Activated CD4-positive, alpha-beta memory T cell treated with anti-CD3 and anti-CD28 coated beads for 36 hours (primary cell): ENCODE measurements at regions not wholly inside any gene's neighbourhood (a gene's known extent, or its start where the extent isn't known, plus 50 kb on each side); places are given as distances from the start of the nearest gene placed in this dataset.

Experiments used
- CTCF ChIA-PET: fragments of 350-600 bp; sonication (Branson Sonifier 250); formaldehyde crosslinking; loops from one replicate; lab custom pipeline; 2021; ENCODE audit warnings: antibody characterized with exemption, inconsistent platforms; lab: Charles Lee
- POLR2A ChIA-PET: fragments of 350-600 bp; sonication (Branson Sonifier 250); formaldehyde crosslinking; loops from one replicate; lab custom pipeline; 2021; ENCODE audit warnings: antibody characterized with exemption; lab: Charles Lee
- DNase-seq: peaks from one replicate; pipeline ENCODE4 v3.0.0-alpha.2; 2020
- H3K27ac Mint-ChIP-seq: one replicate; pipeline ENCODE4 v1.8.0; 2021; ENCODE audit warnings: mixed read lengths
- H3K27me3 Mint-ChIP-seq: one replicate; pipeline ENCODE4 v1.8.0; 2021; ENCODE audit warnings: mixed read lengths
- H3K36me3 Mint-ChIP-seq: one replicate; pipeline ENCODE4 v1.8.0; 2021; ENCODE audit warnings: mixed read lengths
- H3K4me1 Mint-ChIP-seq: one replicate; pipeline ENCODE4 v1.8.0; 2021; ENCODE audit warnings: low read depth, mixed read lengths
- H3K4me3 Mint-ChIP-seq: one replicate; pipeline ENCODE4 v1.8.0; 2021; ENCODE audit warnings: mild to moderate bottlenecking, mixed read lengths
- H3K9me3 Mint-ChIP-seq: one replicate; pipeline ENCODE4 v1.8.0; 2021; ENCODE audit warnings: mixed read lengths
- intact Hi-C: fragments of 100-400 bp; cut with micrococcal nuclease; formaldehyde crosslinking; loops from one replicate; pipeline ENCODE4 v1.15.1; 2023

DNA sequence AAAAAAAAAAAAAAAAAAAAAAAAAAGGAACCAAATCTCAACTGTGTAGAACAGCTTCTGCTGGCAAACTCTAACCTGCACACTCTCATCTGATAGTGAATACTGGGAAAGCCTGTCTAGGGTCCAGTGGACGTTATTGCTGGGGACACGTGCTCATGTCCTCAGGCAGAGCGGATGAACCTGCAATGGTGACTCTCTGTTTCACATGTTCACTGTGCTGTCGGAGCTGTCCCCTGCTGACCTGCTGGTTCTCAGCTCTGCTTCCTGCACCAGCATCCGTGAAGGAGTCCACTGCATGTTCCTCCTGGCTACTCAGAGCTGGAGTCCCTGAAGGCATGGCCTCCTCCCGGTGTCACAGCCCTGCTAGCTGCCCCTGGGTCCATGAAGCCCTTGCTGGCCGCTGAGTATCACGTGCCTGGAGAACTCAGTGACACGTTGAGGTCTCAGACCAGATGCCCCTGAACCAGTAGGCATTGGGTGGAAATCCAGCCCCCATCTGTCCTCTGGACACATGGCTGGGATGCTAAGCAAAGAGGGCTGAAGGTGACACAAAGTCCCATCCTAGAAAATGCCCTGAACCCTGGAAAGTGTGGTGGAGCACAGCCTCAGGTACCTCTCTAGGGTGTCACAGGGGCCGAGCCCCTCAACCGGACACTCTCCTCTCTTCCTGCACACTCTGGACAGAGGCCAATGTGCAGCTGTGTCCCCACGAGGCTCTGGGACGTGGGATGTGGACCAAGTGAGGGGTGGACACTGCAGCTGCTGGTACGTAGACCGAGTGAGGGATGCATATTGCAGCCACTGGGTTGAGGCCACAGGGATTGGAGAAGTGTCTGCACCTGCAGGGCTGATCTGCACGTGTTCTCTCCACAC lies 54.9 kb upstream of the FRMD1 start:
- intact Hi-C loops: no loop called here
- no peaks in the 10 kb centered on the region for H3K4me1 Mint-ChIP-seq
- no peak overlapping the region for H3K4me3 Mint-ChIP-seq
- H3K27ac Mint-ChIP-seq: no peak overlapping the region
- H3K36me3 Mint-ChIP-seq: no peaks in the 10 kb centered on the region
- no peaks in the 10 kb centered on the region for H3K9me3 Mint-ChIP-seq
- no peak for DNase-seq
- ChIA-PET POLR2A (interaction anchor here (0.5 kb wide), 1 partner anchor 811 kb away, joined by 3 read pairs; no protein-coding TSS in a partner anchor), CTCF (no interaction called here)
- peaks cover 24% of the 10 kb centered on the region for H3K27me3 Mint-ChIP-seq

DNA sequence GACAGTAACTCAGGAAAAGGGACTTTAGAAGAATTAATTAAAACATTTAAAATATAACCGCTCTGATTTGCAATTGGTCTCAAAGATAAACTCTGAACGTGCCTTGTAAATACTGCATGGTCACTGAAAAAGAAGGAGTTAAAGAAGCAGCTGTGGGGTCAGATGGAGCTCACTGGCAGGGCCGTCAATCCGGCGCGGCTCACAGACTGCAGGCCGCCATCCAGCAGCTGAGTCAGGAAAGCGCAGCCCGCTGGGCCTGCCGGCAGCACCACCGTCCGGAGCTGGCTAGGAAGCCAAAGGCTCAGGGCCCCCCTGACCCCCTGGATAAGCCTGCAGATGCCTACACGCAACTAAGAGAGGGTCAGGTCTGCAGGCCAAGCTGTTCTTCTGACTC lies 54.2 kb upstream of the FRMD1 start:
- intact Hi-C loops: no loop called here
- Mint-ChIP-seq H3K36me3 (no peaks in the 10 kb centered on the region), H3K27ac (no peak overlapping the region), H3K4me3 (no peak overlapping the region), H3K27me3 (peaks cover 24% of the 10 kb centered on the region), H3K4me1 (no peaks in the 10 kb centered on the region), H3K9me3 (no peaks in the 10 kb centered on the region)
- DNase-seq: no peak
- POLR2A ChIA-PET: no interaction called here
- CTCF ChIA-PET: no interaction called here

DNA sequence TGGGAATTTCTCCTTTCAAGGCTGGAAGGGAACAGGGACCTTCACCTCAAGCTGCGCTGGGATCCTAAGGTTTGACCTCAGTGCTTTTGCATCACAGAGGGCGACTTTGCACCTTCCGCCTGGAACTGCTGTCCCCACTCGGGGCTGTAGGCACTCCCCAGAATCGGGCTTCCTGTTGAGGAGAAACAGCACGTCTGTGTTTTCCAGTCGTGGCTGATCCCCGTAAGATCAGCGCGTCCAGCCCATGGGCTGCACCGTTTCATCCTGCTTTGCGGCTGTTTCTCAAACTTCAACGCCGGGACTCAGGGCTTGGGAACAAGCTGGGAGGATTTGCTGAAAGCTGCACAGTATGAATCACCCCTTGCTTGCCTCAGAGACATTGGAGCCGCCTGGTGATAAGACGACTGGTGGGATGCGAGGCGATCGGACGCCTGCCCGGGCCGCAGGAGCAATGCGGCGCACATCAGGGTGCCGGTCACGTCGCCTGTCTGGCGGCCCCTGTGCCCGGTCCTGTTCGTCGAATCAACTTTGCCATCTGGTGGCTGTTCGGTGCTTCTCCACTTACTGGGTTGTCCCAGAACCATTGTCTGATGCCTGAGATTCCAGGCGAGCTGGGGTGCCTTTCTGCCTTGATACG lies 53.6 kb upstream of the FRMD1 start:
- H3K36me3 Mint-ChIP-seq: no peaks in the 10 kb centered on the region
- H3K27ac Mint-ChIP-seq: no peak overlapping the region
- H3K9me3 Mint-ChIP-seq: no peaks in the 10 kb centered on the region
- no peak overlapping the region for H3K4me3 Mint-ChIP-seq
- H3K4me1 Mint-ChIP-seq: no peaks in the 10 kb centered on the region
- POLR2A ChIA-PET: no interaction called here
- peaks cover 24% of the 10 kb centered on the region for H3K27me3 Mint-ChIP-seq
- intact Hi-C loops: no loop called here
- DNase-seq: peak; percentile 18
- CTCF ChIA-PET: no interaction called here

DNA sequence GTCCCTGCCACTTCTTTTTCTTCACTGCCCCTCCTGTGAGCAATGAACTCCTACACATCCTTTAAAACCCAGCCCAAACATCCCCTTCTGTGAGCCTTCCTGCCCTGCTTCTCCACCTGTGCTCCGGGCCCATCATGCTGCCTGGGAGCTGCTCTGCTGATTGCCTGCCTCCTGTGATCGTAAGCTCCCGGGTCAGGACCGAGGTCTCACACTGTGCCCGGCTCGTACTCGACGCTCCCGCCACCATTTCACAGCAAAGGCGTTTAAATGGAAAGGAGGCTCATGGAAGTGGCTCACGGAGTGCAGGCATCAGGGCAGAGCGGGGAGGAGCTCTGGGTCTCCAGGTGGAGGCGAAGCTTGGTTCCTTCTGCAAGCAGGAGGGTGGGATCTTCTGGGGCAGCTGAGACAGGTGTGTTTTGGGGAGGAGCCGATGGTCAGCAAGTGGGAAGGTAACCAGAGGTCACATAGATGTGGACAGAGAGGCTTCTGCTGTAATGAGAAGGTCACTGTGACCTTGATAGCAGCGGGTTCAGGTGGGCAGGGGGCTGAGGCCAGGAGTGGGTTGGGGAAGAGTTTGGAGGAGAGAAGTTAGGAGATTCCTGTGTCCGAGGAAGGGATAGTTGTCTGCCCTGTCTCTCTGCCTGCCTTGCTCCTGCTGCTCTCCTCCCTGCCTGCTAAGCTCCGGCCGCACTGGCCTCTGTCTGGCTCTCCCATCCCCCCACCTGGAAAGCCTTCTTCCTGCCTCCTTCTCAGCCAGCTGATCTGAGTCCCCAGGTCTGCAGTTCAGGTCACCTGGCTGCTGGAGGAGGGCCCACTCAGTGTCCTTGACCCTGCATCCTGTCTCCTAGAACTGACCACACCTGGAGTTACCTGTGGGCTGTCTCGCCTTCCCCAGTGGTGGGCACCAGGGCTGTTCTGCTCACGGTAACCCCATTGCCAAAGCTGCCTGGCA lies 52.7 kb upstream of the FRMD1 start:
- POLR2A ChIA-PET: no interaction called here
- H3K4me1 Mint-ChIP-seq: no peaks in the 10 kb centered on the region
- H3K27ac Mint-ChIP-seq: no peak overlapping the region
- H3K36me3 Mint-ChIP-seq: no peaks in the 10 kb centered on the region
- intact Hi-C loops: no loop called here
- CTCF ChIA-PET: no interaction called here
- peaks cover 24% of the 10 kb centered on the region for H3K27me3 Mint-ChIP-seq
- no peaks in the 10 kb centered on the region for H3K9me3 Mint-ChIP-seq
- DNase-seq: no peak
- H3K4me3 Mint-ChIP-seq: no peak overlapping the region

DNA sequence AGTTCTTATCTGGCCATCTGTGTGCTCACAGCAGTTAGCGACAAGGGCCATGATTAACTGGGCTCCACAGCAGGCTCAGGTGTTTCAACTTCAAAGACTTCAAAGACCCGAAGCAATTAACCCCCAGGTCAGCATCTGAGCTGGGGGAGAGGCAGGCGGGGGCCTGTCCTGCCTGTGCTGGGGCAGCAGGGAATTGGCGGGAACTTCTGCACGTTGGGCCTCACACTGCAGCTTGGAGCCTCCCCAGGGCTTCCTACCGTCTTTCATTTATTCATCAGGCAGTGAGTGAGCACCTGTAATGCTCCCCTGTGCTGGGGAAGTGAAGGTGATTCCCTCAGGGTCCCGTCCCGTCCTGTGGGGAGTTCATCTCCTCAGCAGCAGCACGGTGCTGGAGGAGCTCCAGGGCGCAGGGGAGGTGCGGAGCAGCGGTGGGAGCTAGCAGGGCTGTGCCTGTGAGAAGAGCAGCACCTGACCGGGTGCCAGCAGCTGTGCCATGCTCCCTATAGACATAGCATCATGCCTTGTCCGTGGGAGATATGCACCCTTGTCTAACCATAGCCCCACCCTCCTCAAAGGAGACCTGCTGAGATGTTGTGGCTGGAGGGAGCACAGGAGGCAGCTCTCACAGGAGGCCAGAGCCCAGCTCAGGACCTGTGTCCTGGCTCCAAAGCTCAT lies 51.8 kb upstream of the FRMD1 start:
- Mint-ChIP-seq H3K27ac (no peak overlapping the region), H3K4me3 (no peak overlapping the region), H3K27me3 (peaks cover 28% of the 10 kb centered on the region), H3K9me3 (no peaks in the 10 kb centered on the region), H3K4me1 (no peaks in the 10 kb centered on the region), H3K36me3 (no peaks in the 10 kb centered on the region)
- intact Hi-C loops: no loop called here
- ChIA-PET CTCF (no interaction called here), POLR2A (no interaction called here)
- no peak for DNase-seq

DNA sequence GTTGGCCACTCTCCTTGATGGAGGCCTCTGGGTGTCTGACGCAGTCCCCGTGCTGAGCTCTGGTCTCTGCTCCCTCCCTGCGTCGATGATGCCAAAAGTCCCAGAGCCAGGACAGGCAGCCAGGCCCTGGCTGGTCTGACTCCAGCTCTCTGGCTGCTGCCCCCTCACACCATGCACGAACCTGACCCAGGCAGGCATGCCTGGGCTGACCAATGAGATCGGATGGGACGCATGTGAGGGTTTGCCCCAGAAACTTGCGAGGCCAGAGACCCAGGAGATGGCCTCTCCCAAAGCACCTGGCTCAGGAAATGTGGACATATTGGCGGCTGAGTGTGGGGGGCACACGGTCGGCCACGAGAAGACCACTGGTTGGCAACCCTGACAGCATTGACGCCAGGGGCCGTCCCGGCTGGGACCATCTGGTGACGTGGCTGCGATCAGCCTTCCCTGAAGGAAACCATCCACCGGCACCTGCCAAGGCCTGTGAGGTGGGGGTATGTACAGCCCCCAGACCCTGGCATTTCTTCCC lies 51.2 kb upstream of the FRMD1 start:
- intact Hi-C loops: no loop called here

DNA sequence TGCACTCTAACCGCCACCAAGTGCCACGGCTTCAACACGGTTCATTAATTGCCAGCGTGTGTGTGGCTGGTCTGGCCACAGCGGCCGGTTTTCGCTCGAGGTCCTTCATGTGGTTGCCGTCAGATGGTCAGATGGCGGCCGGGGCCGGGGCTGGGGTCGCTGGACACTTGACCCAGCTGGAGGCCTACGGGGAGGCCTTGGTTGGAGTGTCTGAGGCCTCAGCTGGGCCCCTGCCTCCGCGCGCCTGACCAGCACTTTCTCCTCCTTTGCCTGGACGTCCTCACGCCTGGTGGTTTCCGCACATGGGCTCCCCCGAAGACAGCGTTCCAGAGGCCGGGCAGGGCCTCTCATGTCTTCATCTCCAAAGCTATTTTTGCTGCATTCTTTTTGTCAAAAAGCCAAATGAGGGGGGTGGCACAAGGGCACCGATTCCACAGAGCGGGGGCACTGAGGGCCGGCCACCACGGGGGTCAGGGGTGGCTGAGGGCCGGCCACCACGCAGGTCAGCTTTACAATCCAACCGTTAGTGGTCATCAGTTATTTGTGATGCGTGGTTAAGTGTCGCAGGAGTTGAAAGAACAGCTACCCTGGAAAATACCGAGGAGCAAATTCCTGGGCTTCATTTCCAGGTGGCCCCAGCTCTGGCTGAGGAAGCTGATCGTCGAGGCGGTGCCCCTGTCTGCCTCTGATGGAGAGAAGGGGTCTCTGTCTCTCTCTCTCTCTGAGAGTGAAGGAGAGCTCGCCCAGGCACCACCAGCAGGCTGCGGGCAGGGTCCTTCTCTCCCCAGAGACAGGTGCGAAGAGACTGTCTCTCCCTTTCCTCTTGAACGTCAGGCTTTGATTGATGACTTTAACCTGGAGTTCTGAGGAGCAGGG lies 50.5 kb upstream of the FRMD1 start:
- ChIA-PET CTCF (no interaction called here), POLR2A (interaction anchor here (0.5 kb wide), 1 partner anchor 332 kb away, joined by 3 read pairs; no protein-coding TSS in a partner anchor)
- H3K9me3 Mint-ChIP-seq: no peaks in the 10 kb centered on the region
- peaks cover 25% of the 10 kb centered on the region for H3K27me3 Mint-ChIP-seq
- DNase-seq: no peak
- intact Hi-C loops: no loop called here
- H3K4me3 Mint-ChIP-seq: no peak overlapping the region
- no peaks in the 10 kb centered on the region for H3K4me1 Mint-ChIP-seq
- H3K36me3 Mint-ChIP-seq: no peaks in the 10 kb centered on the region
- H3K27ac Mint-ChIP-seq: no peak overlapping the region

More for the DNA sequence above, 51.2 kb upstream of the FRMD1 start:
- ChIA-PET POLR2A (interaction anchor here (0.5 kb wide), 1 partner anchor 333 kb away, joined by 3 read pairs; no protein-coding TSS in a partner anchor), CTCF (no interaction called here)
- H3K36me3 Mint-ChIP-seq: no peaks in the 10 kb centered on the region
- peaks cover 28% of the 10 kb centered on the region for H3K27me3 Mint-ChIP-seq
- H3K27ac Mint-ChIP-seq: no peak overlapping the region
- H3K9me3 Mint-ChIP-seq: no peaks in the 10 kb centered on the region
- DNase-seq: no peak
- no peaks in the 10 kb centered on the region for H3K4me1 Mint-ChIP-seq
- no peak overlapping the region for H3K4me3 Mint-ChIP-seq

DNA sequence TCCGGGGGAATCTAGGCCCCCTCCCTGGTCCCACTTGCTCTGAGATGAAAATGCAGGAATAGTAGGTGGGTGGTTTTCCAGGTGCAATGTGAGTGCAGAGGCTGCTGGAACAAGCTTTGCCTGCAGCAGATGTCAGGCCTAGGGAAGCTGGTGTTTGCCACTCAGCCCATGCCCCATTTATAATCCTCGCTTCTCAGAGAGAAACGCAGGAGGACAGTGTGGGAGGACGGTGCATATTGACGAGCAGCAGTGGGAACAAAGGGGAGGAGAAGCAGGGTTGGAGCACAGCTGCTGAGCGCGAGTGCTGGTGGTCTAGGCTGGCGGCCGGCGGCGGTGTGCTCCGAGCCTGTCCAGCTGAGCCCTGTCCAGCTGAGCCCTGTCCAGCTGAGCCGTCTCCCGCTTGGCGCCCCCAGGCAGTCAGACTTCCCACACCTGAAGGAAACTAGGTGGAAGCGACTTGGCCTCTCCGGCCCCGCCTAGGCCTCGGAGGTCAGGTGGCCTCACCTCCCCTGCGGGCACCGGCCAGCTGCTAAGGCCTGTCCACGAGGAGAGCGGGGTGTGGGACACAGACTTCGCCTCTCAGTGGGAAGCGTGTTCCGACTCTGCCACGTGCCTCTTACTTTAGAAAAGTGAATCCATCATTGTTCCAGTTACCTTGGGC lies 49.7 kb upstream of the FRMD1 start:
- no peaks in the 10 kb centered on the region for H3K4me1 Mint-ChIP-seq
- H3K9me3 Mint-ChIP-seq: no peaks in the 10 kb centered on the region
- CTCF ChIA-PET: no interaction called here
- POLR2A ChIA-PET: no interaction called here
- H3K27ac Mint-ChIP-seq: no peak overlapping the region
- no peak for DNase-seq
- H3K4me3 Mint-ChIP-seq: no peak overlapping the region
- peaks cover 21% of the 10 kb centered on the region for H3K27me3 Mint-ChIP-seq
- intact Hi-C loops: no loop called here
- H3K36me3 Mint-ChIP-seq: no peaks in the 10 kb centered on the region
